VCaP (cell line): ENCODE measurements at regions not wholly inside any gene's neighbourhood (a gene's known extent, or its start where the extent isn't known, plus 50 kb on each side); places are given as distances from the start of the nearest gene placed in this dataset.
"Not testable (repeated sequence)": the region's sequence is repeated elsewhere in the genome, so short reads cannot be mapped to it uniquely, and the experiment has no call there.

ENCODE experiments used
- H3K27ac ChIP-seq: fragments of 450-650 bp; 2 replicates; pipeline ENCODE4 v1.5.1; 2017
- TF ChIP-seq, protein P1 (sequence below): fragments of 450-650 bp; conservative IDR thresholded peaks from 2 replicates; pipeline ENCODE4 v1.5.1; 2017; ENCODE audit warnings: mild to moderate bottlenecking, moderate library complexity

GRCh38 chr2:31651736-31652135 lies 71.0 kb upstream of the SRD5A2 start:
- H3K27ac ChIP-seq: no peak overlapping the region
- TF ChIP-seq, protein P1, sequence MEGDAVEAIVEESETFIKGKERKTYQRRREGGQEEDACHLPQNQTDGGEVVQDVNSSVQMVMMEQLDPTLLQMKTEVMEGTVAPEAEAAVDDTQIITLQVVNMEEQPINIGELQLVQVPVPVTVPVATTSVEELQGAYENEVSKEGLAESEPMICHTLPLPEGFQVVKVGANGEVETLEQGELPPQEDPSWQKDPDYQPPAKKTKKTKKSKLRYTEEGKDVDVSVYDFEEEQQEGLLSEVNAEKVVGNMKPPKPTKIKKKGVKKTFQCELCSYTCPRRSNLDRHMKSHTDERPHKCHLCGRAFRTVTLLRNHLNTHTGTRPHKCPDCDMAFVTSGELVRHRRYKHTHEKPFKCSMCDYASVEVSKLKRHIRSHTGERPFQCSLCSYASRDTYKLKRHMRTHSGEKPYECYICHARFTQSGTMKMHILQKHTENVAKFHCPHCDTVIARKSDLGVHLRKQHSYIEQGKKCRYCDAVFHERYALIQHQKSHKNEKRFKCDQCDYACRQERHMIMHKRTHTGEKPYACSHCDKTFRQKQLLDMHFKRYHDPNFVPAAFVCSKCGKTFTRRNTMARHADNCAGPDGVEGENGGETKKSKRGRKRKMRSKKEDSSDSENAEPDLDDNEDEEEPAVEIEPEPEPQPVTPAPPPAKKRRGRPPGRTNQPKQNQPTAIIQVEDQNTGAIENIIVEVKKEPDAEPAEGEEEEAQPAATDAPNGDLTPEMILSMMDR: no peak

DNA sequence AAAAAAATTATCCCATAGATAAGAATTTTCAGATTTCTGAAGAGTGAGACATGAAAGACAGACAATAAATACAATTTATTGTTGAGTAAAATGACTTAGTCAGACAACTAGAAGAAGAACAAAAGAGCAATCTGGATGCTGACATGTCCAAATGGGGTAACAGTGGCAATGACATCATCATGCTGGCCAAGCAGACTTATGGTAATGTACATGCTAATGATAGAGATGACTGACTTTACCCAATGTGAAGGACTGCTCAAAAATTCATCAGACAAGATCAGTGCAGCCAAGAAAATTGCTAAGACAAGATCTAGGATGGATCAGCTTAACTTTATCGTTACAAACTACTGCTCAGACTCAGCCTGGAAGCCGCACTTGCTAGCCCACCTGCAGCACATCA lies 70.5 kb upstream of the SRD5A2 start:
- TF ChIP-seq, protein P1: no peak
- no peak overlapping the region for H3K27ac ChIP-seq

- H3K27ac ChIP-seq: no peak overlapping the region
Measured at GRCh38 chr2:31644551-31644950, 63.8 kb upstream of the SRD5A2 start.

DNA sequence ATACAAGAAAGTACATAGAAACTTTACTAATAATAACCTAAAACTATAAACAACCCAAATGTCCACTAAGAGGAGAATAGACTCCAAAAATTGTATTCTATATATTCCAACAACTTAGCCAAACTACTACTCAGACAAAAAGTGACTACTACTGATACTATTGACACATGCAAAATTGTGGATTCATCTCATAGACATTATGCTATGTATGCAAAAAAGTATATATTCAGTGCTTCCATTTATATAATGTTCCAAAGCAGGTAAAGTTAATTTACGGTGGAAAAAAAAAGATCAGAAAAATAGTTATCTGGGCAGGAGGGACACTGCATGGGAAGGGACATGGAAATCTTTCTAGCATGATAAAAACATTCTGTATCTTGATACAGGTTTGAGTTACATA lies 62.0 kb upstream of the SRD5A2 start:
- no peak overlapping the region for H3K27ac ChIP-seq
- TF ChIP-seq, protein P1: no peak

More at GRCh38 chr2:31644551-31644950, 63.8 kb upstream of the SRD5A2 start:
- TF ChIP-seq, protein P1: no peak

- not testable (repeated sequence) for H3K27ac ChIP-seq
Measured at GRCh38 chr2:31632201-31632600, 51.5 kb upstream of the SRD5A2 start.
